HG03469 (cell line): ENCODE measurements at regions not wholly inside any gene's neighbourhood (a gene's known extent, or its start where the extent isn't known, plus 50 kb on each side); places are given as distances from the start of the nearest gene placed in this dataset.
A peak's percentile ranks its signal among the peaks of the same experiment; 100 is the strongest.

Experiments used
- ATAC-seq: cut with Tn5 transposase; IDR thresholded peaks from one replicate; pipeline ENCODE4 v1.9.1; 2021; ENCODE audit warnings: mild to moderate bottlenecking, moderate library complexity, moderate number of reproducible peaks; ENCODE audit not compliant: unreplicated experiment

- ATAC-seq, result no peak
Observed at GRCh38 chr14:31943217-31943799, 133.8 kb upstream of the ARHGAP5 start.

GRCh38 chr14:31943861-31944255 lies 133.2 kb upstream of the ARHGAP5 start:
- no peak for ATAC-seq

GRCh38 chr14:31944256-31945073 lies 132.6 kb upstream of the ARHGAP5 start:
- no peak for ATAC-seq

- ATAC-seq, result peak; percentile 66
Observed at GRCh38 chr14:31945074-31945613, 132.0 kb upstream of the ARHGAP5 start.

GRCh38 chr14:31945701-31946100 lies 131.4 kb upstream of the ARHGAP5 start:
- ATAC-seq, result no peak

GRCh38 chr14:31947076-31947475 lies 130.0 kb upstream of the ARHGAP5 start:
- no peak for ATAC-seq

GRCh38 chr14:31947680-31948595 lies 129.2 kb upstream of the ARHGAP5 start:
- peak; percentile 39 for ATAC-seq

- ATAC-seq, result no peak
Observed at GRCh38 chr14:31949709-31950108, 127.4 kb upstream of the ARHGAP5 start.

- ATAC-seq, result no peak
Observed at GRCh38 chr14:31950331-31950730, 126.8 kb upstream of the ARHGAP5 start.

GRCh38 chr14:31950764-31951637 lies 126.1 kb upstream of the ARHGAP5 start:
- no peak for ATAC-seq

GRCh38 chr14:31951638-31951964 lies 125.5 kb upstream of the ARHGAP5 start:
- no peak for ATAC-seq

GRCh38 chr14:31952573-31952972 lies 124.5 kb upstream of the ARHGAP5 start:
- ATAC-seq, result no peak

- ATAC-seq, result no peak
Observed at GRCh38 chr14:31953210-31953609, 123.9 kb upstream of the ARHGAP5 start.

GRCh38 chr14:31954991-31955390 lies 122.1 kb upstream of the ARHGAP5 start:
- no peak for ATAC-seq

- ATAC-seq, result no peak
Observed at GRCh38 chr14:31955936-31956579, 121.0 kb upstream of the ARHGAP5 start.

- ATAC-seq, result no peak
Observed at GRCh38 chr14:31957565-31957964, 119.5 kb upstream of the ARHGAP5 start.

GRCh38 chr14:31960039-31960438 lies 117.1 kb upstream of the ARHGAP5 start:
- no peak for ATAC-seq

GRCh38 chr14:31961896-31962295 lies 115.2 kb upstream of the ARHGAP5 start:
- no peak for ATAC-seq

- no peak for ATAC-seq
Observed at GRCh38 chr14:31962920-31963319, 114.2 kb upstream of the ARHGAP5 start.

GRCh38 chr14:31963587-31963986 lies 113.5 kb upstream of the ARHGAP5 start:
- no peak for ATAC-seq
